HG03280 (cell line): ENCODE measurements at regions not wholly inside any gene's neighbourhood (a gene's known extent, or its start where the extent isn't known, plus 50 kb on each side); places are given as distances from the start of the nearest gene placed in this dataset.

ENCODE experiments used
- ATAC-seq: cut with Tn5 transposase; IDR thresholded peaks from one replicate; pipeline ENCODE4 v1.9.1; 2021; ENCODE audit warnings: mild to moderate bottlenecking, moderate library complexity; ENCODE audit not compliant: unreplicated experiment

GRCh38 chr13:73201626-73202025 is 142.8 kb downstream of the KLF5 start:
- ATAC-seq: no peak

- no peak for ATAC-seq
Measured at GRCh38 chr13:73198991-73199411, 140.2 kb downstream of the KLF5 start.

GRCh38 chr13:73195091-73195490 is 136.3 kb downstream of the KLF5 start:
- no peak for ATAC-seq

- no peak for ATAC-seq
Measured at GRCh38 chr13:73194310-73194709, 135.5 kb downstream of the KLF5 start.

GRCh38 chr13:73193554-73193953 is 134.7 kb downstream of the KLF5 start:
- ATAC-seq: no peak

- no peak for ATAC-seq
Measured at GRCh38 chr13:73190477-73190876, 131.7 kb downstream of the KLF5 start.

- ATAC-seq: no peak
Measured at GRCh38 chr13:73189776-73190175, 131.0 kb downstream of the KLF5 start.

GRCh38 chr13:73189362-73189761 is 130.6 kb downstream of the KLF5 start:
- no peak for ATAC-seq

GRCh38 chr13:73187106-73187505 is 128.3 kb downstream of the KLF5 start:
- no peak for ATAC-seq

GRCh38 chr13:73179650-73180274 is 121.0 kb downstream of the KLF5 start:
- ATAC-seq: no peak

- ATAC-seq: no peak
Measured at GRCh38 chr13:73177916-73178565, 119.2 kb downstream of the KLF5 start.

GRCh38 chr13:73177017-73177416 is 118.2 kb downstream of the KLF5 start:
- ATAC-seq: no peak

GRCh38 chr13:73174521-73175010 is 115.8 kb downstream of the KLF5 start:
- ATAC-seq: no peak

- ATAC-seq: no peak
Measured at GRCh38 chr13:73173279-73173811, 114.5 kb downstream of the KLF5 start.

GRCh38 chr13:73171926-73172325 is 113.1 kb downstream of the KLF5 start:
- ATAC-seq: no peak

- no peak for ATAC-seq
Measured at GRCh38 chr13:73171271-73171682, 112.5 kb downstream of the KLF5 start.

GRCh38 chr13:73169971-73170370 is 111.2 kb downstream of the KLF5 start:
- ATAC-seq: no peak

- ATAC-seq: no peak
Measured at GRCh38 chr13:73168953-73169401, 110.2 kb downstream of the KLF5 start.

GRCh38 chr13:73168226-73168952 is 109.6 kb downstream of the KLF5 start:
- ATAC-seq: no peak

GRCh38 chr13:73167028-73167820 is 108.4 kb downstream of the KLF5 start:
- no peak for ATAC-seq

- no peak for ATAC-seq
Measured at GRCh38 chr13:73166204-73166603, 107.4 kb downstream of the KLF5 start.
